ENCODE measurements at regions not wholly inside any gene's neighbourhood (a gene's known extent, or its start where the extent isn't known, plus 50 kb on each side); places are given as distances from the start of the nearest gene placed in this dataset.
"Not testable (repeated sequence)": the region's sequence is repeated elsewhere in the genome, so short reads cannot be mapped to it uniquely, and the experiment has no call there.

DNA sequence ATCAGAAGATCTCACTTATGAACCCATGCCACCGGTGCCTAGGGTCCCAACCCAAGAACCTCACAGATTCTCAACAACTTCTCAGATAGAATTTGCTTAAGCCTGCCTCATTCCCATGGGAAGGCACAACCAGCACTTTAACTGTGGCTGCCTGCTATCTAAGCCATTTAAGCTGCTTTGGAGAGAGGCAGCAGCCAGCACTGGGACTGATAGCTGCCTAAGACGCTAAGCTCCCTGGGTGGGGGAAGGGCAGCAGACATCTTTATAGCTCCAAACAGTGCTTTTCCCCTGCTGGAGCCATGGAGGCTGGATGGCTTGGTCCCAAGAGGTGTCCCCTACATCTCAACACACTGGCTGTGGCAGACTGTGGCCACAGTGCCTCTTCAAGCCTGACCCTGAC, 1268.6 kb downstream of the FAM133A start:
- Histone ChIP-seq H4K20me1 (ENCODE audit: control insufficient read depth, insufficient read depth, low read depth, low read length) (no peaks in the 10 kb centered on the region), H3K4me1 (ENCODE audit: control insufficient read depth, low read length) (no peaks in the 10 kb centered on the region), H3K9me2 (replicated peaks; ENCODE audit: control insufficient read depth, low read length) (no peaks in the 10 kb centered on the region), H3K4me2 (ENCODE audit: low read length) (no peak overlapping the region), H3K27me3 (ENCODE audit: control insufficient read depth, low read length) (no peaks in the 10 kb centered on the region), H3K9me3 (ENCODE audit: control insufficient read depth, insufficient read depth, low read length) (no peaks in the 10 kb centered on the region), H3K4me3 (ENCODE audit: low read length) (no peak overlapping the region), H3K27ac (ENCODE audit: low read depth, low read length) (no peak overlapping the region), H3F3A (ENCODE audit: control insufficient read depth, insufficient read depth) (no peaks in the 10 kb centered on the region), H3K36me3 (ENCODE audit: control insufficient read depth, low read length) (no peaks in the 10 kb centered on the region), H3K79me2 (ENCODE audit: control insufficient read depth, low read length) (no peaks in the 10 kb centered on the region)
- TF ChIP-seq, protein P1, sequence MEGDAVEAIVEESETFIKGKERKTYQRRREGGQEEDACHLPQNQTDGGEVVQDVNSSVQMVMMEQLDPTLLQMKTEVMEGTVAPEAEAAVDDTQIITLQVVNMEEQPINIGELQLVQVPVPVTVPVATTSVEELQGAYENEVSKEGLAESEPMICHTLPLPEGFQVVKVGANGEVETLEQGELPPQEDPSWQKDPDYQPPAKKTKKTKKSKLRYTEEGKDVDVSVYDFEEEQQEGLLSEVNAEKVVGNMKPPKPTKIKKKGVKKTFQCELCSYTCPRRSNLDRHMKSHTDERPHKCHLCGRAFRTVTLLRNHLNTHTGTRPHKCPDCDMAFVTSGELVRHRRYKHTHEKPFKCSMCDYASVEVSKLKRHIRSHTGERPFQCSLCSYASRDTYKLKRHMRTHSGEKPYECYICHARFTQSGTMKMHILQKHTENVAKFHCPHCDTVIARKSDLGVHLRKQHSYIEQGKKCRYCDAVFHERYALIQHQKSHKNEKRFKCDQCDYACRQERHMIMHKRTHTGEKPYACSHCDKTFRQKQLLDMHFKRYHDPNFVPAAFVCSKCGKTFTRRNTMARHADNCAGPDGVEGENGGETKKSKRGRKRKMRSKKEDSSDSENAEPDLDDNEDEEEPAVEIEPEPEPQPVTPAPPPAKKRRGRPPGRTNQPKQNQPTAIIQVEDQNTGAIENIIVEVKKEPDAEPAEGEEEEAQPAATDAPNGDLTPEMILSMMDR (IDR thresholded peaks at IDR 0.05; ENCODE audit: low read depth, low read length, poor library complexity, severe bottlenecking), result no peak
- TF ChIP-seq EZH2phosphoT487 (IDR thresholded peaks at IDR 0.05; ENCODE audit: borderline replicate concordance, low read length), result no peak

DNA sequence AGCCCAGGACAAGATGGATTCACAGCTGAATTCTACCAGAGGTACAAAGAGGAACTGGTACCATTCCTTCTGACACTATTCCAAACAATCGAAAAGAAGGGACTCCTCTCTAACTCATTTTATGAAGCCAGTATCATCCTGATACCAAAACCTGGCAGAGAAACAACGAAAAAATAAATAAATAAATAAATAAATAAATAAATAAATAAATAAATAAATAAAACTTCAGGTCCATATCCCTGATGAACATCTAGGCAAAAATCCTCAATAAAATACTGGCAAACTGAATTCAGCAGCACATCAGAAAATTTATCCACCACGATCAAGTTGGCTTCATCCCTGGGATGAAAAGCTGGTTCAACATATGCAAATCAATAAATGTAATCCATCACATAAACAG, 1272.1 kb downstream of the FAM133A start:
- not testable (repeated sequence) for H3K27ac ChIP-seq (ENCODE audit: low read depth, low read length); H3K4me1 ChIP-seq (ENCODE audit: control insufficient read depth, low read length); H4K20me1 ChIP-seq (ENCODE audit: control insufficient read depth, insufficient read depth, low read depth, low read length); H3F3A ChIP-seq (ENCODE audit: control insufficient read depth, insufficient read depth); H3K27me3 ChIP-seq (ENCODE audit: control insufficient read depth, low read length); H3K9me2 ChIP-seq (replicated peaks; ENCODE audit: control insufficient read depth, low read length); H3K9me3 ChIP-seq (ENCODE audit: control insufficient read depth, insufficient read depth, low read length); H3K4me2 ChIP-seq (ENCODE audit: low read length); H3K79me2 ChIP-seq (ENCODE audit: control insufficient read depth, low read length); H3K4me3 ChIP-seq (ENCODE audit: low read length); H3K36me3 ChIP-seq (ENCODE audit: control insufficient read depth, low read length)

DNA sequence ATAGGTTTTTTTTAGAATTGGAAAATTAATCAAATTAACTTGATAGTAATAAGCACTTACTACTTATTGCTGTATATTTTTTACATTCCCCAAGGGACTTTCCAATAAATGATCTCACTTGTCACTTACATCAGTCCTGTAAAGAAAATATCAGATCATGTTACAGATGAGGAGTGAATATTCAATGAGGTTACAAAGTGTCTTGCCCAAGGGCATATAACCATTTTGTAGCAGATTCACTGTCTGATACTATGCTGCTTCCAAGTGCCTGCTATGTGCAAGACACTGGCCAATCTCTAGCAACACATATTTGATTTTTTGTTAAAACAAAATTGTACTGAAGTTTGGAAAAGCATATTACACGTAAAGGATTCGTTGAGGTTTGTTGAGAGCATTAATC, 1287.7 kb downstream of the FAM133A start:
- Histone ChIP-seq H3K4me3 (ENCODE audit: low read length) (no peak overlapping the region), H3K36me3 (ENCODE audit: control insufficient read depth, low read length) (no peaks in the 10 kb centered on the region), H3K9me3 (ENCODE audit: control insufficient read depth, insufficient read depth, low read length) (no peaks in the 10 kb centered on the region), H3K27me3 (ENCODE audit: control insufficient read depth, low read length) (no peaks in the 10 kb centered on the region), H4K20me1 (ENCODE audit: control insufficient read depth, insufficient read depth, low read depth, low read length) (no peaks in the 10 kb centered on the region), H3K27ac (ENCODE audit: low read depth, low read length) (no peak overlapping the region), H3K79me2 (ENCODE audit: control insufficient read depth, low read length) (no peaks in the 10 kb centered on the region), H3F3A (ENCODE audit: control insufficient read depth, insufficient read depth) (no peaks in the 10 kb centered on the region), H3K9me2 (replicated peaks; ENCODE audit: control insufficient read depth, low read length) (no peaks in the 10 kb centered on the region), H3K4me1 (ENCODE audit: control insufficient read depth, low read length) (no peaks in the 10 kb centered on the region), H3K4me2 (ENCODE audit: low read length) (no peak overlapping the region)
- no peak for TF ChIP-seq EZH2phosphoT487 (IDR thresholded peaks at IDR 0.05; ENCODE audit: borderline replicate concordance, low read length)
- TF ChIP-seq, protein P1 (IDR thresholded peaks at IDR 0.05; ENCODE audit: low read depth, low read length, poor library complexity, severe bottlenecking), result no peak

DNA sequence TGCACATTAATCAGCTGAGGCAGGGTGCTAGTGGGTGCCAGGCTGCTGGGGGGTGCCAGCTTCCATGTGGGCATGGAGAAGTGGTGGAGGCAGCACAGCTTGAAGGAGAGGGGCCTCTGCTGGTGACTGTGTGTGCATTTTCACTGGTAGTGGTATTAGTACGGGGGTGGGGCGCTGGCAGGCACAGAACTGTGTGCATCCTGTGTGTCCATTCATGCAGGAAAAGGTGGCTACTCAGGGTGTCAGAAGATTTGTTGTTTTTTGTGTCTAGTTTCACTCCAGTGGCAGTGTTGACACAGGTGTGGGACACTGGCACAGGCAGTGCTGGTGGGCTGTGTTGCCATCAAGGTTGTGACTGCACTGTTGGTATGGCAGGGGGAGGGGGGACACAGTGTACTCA, 1303.6 kb downstream of the FAM133A start:
- Histone ChIP-seq H3F3A (ENCODE audit: control insufficient read depth, insufficient read depth) (no peaks in the 10 kb centered on the region), H3K4me2 (ENCODE audit: low read length) (no peak overlapping the region), H3K27ac (ENCODE audit: low read depth, low read length) (no peak overlapping the region), H3K4me1 (ENCODE audit: control insufficient read depth, low read length) (no peaks in the 10 kb centered on the region), H3K9me2 (replicated peaks; ENCODE audit: control insufficient read depth, low read length) (no peaks in the 10 kb centered on the region), H3K27me3 (ENCODE audit: control insufficient read depth, low read length) (no peaks in the 10 kb centered on the region), H3K36me3 (ENCODE audit: control insufficient read depth, low read length) (no peaks in the 10 kb centered on the region), H3K4me3 (ENCODE audit: low read length) (no peak overlapping the region), H3K9me3 (ENCODE audit: control insufficient read depth, insufficient read depth, low read length) (no peaks in the 10 kb centered on the region), H4K20me1 (ENCODE audit: control insufficient read depth, insufficient read depth, low read depth, low read length) (no peaks in the 10 kb centered on the region), H3K79me2 (ENCODE audit: control insufficient read depth, low read length) (no peaks in the 10 kb centered on the region)
- no peak for TF ChIP-seq EZH2phosphoT487 (IDR thresholded peaks at IDR 0.05; ENCODE audit: borderline replicate concordance, low read length)
- TF ChIP-seq, protein P1 (IDR thresholded peaks at IDR 0.05; ENCODE audit: low read depth, low read length, poor library complexity, severe bottlenecking), result no peak

Measured in DOHH2 (cell line).